OCI-M2 (cell line): ENCODE measurements at regions not wholly inside any gene's neighbourhood (a gene's known extent, or its start where the extent isn't known, plus 50 kb on each side); places are given as distances from the start of the nearest gene placed in this dataset.
A peak's percentile ranks its signal among the peaks of the same experiment; 100 is the strongest.

Source experiments
- DNase-seq: peaks from one replicate; lab custom pipeline; 2025; ENCODE audit not compliant: unreplicated experiment; lab: John Stamatoyannopoulos, UW

GRCh38 chr14:65308536-65308935, 104.0 kb upstream of the FUT8 start:
- DNase-seq: no peak

GRCh38 chr14:65310568-65310967, 102.0 kb upstream of the FUT8 start:
- no peak for DNase-seq

DNA sequence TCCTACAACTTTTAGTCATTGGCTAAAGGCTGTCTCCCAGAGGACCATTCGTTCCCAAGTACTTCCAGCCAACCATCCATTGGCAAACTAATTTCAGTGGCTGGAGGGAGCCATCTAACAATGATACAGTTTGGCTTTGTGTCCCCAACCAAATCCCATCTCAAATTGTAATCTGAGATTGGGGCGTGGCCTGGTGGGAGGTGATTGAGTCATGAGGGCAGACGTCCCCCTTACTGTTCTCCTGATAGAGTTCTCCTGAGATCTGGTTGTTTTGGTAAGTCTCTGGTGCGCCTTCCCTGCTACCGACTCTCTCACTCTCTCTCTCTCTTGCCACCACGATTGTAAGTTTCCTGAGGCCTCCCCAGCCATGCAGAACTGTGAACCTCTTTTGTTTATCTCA, 99.7 kb upstream of the FUT8 start:
- DNase-seq: no peak

DNA sequence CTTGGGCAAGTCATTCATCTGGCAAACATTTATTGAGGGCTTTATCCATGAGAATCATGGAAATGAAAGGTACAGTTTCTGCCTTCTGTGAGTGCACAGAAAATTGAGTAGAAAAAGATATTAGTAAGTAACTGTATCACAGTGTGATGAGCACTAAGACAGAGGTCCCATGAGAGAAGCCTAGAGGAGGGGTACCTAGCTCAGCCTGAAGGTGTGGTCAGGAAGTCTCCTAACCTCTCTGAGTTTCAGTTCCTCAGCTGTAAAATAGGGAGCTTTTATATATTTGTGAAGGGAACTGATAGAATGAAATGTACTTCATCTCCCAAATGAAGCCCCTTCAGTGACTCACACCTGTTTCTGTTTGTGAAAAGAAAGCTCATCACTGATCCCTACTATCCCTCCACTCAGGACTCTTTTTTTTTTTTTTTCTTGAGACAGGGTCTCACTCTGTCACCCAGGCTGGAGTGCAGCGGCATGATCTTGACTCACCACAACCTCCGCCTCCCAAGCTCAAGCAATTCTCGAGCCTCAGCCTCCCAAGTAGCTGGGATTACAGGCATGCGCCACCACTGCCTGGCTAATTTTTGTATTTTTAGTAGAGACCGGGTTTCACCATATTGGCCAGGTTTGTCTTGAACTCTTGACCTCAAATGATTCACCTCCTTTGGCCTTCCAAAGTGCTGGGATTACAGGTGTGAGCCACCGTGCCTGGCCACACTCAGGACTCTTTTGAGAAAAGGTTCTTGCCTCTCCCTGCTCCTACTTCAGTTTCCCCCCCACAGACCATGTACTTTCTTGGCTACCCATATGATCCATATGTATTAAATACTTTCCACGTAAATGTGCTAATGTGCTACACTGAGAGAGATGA, 93.7 kb upstream of the FUT8 start:
- no peak for DNase-seq

DNA sequence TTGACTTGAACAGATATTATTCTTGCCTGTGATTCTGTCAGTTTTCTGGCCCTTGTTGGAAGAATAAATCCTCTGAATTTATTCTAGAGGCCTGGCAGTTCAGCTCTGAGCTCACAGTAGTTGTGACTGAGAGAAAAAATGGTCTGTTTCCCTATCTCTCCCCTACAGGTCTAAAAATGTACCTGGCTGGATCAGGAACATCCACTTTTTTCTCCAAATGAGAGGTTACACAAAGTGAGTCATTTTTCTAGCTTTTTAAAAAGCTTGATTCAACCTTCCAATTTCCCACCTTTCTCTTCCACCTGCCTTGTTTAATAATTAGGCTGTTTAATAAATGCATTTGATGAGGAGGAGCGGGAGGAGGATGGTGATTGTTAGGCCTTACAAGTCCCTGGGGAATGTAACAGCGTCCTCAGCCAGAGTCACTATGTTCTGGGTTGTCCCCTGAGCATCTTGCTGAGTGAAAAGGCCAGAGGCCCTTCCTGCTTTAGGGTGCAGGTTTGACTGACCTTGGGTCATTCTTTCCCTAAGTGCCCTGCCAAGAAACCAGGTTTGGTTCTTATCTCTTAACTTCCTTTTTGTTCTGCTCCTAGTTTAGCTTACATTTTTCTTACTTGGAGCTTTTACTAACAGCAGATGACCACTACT, 91.7 kb upstream of the FUT8 start:
- DNase-seq: no peak

- no peak for DNase-seq
Measured at GRCh38 chr14:65321370-65321875, 91.1 kb upstream of the FUT8 start.

GRCh38 chr14:65329481-65329880, 83.0 kb upstream of the FUT8 start:
- DNase-seq: no peak

DNA sequence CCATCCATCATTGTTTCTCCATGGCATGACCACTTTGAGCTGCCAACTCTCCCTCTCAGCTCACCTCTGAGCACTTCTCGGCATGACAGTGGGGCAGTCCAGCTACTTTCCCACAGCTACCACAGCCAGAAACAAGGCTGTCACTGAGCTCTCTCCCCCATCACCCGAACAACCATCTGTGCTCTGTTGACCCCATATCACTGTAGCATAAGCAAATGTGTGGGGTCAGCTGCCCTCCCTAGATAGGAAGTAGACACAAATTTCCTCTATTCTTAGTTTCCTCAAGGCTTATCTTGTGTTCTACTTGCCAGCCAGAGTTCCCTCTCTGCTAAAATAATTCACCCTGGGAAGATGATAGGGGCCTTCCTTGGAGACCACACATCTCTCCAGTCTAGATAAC, 82.6 kb upstream of the FUT8 start:
- peak; percentile 82 for DNase-seq

- peak; percentile 82 for DNase-seq
Measured at GRCh38 chr14:65330416-65330815, 82.1 kb upstream of the FUT8 start.

DNA sequence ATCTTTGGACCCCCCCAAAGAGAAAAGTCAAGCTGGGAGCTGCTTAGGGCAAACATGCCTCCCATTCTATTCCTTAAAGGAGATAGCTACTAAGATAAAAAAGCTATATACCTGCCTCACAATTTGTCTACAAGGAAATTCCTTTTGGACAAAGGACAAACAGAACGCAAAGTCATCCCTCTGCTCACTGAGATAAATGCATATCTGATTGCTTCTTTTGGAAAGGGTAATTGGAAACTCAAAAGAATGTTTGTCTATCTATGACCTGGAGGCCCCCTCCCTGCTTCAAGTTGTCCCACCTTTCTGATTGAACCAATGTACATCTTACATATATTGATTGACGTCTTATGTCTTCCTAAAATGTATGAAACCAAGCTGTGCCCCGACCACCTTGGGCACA, 80.9 kb upstream of the FUT8 start:
- no peak for DNase-seq

- DNase-seq: no peak
Measured at GRCh38 chr14:65332141-65332871, 80.2 kb upstream of the FUT8 start.

- no peak for DNase-seq
Measured at GRCh38 chr14:65333943-65334687, 78.4 kb upstream of the FUT8 start.

GRCh38 chr14:65334765-65335410, 77.6 kb upstream of the FUT8 start:
- DNase-seq: no peak

DNA sequence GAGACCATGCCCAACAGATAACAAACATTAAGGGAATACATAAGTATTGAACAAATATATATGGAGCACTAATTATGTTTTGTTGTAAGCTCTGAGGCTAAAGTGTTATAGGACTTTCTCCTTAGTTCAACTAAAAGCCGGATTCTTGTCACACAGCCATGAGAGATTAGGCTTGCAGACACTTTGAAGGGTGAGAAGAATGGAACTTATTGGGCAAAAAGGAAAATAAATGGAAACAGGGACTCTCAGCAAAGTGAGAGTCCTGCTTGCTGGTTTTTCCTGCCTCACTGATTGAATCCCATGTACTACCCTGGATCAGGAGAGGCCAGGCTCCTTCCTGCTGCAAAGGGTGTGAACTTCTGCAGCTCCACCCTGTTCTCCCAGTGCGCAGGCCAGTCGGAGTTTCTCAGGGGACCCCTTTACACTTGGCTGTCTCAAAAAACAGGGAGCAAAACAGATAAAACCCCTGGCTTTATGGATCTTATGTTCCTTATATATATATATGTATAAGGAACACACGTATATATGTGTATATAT, 77.1 kb upstream of the FUT8 start:
- DNase-seq: no peak

DNA sequence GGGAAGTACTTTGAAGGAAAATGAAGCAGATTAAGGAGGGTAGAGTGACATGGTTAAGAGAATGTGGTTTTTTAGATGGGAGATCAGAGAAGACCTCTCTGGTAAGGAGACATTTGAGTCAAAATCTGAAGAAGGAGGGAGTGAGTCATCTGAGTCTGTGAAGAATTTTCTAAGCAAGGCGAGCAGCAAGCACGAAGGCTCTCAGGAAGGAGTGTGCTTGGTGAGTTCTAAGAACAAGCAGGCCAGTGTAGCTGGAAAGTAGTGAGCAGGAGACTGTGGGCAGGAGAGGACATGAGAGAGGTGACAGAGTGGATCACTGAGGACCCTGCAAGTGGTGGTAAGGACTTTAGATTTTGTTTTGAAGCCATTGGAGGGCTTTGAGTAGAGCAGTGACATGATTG, 76.3 kb upstream of the FUT8 start:
- no peak for DNase-seq

DNA sequence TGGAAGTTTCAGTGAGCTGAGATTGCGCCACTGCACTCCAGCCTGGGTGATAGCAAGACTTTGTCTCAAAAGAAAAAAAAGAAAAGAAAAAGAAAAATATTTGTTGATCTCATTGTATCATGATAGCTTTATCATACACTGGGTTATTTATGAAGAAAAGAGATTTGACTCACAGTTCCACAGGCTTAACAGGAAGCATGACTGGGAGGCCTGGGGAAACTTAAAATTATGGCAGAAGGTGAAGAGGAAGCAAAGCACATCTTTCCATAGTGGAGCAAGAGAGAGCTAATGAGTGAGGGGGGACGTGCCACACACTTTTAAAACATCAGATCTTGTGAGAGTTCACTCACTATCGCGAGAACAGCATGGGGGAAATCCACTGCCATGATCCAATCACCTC, 72.7 kb upstream of the FUT8 start:
- DNase-seq: no peak

DNA sequence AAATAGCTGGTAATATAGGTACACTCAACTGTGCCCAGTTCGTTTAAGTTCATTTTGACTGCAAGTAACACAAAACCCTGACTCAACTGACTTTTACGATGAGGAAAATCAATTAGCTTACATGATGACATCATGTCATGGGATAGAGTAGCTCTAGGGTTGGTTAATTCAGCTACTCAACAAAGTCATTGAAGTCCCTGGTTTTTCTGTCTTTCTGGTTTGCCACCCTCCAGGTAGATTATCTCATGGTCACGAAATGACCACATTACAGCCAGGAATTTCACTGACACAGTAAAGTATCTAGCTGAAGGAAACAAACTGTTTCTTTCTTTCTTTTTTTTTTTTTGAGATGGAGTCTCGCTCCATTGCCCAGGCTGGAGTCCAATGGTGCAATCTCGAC, 68.5 kb upstream of the FUT8 start:
- DNase-seq: no peak

GRCh38 chr14:65345266-65345665, 67.3 kb upstream of the FUT8 start:
- no peak for DNase-seq

DNA sequence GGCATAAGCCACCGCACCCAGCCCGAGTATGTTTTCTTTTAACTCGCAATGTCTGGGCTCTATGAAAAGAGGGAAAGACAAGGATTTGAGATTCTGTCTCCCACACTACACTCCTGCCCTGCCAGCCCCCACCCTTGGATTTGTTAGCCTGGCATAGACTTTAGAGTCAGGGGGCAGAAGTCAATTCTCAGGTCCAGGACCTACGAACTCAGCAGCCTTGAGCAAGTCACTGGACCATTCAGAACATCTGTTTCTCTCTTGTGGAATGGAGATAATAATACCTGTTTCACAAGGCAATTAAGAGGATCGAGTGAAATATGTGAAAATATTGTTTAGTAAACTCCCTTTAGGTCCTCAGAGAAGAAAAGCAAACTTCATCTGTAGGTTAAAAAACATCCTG, 66.1 kb upstream of the FUT8 start:
- no peak for DNase-seq

DNA sequence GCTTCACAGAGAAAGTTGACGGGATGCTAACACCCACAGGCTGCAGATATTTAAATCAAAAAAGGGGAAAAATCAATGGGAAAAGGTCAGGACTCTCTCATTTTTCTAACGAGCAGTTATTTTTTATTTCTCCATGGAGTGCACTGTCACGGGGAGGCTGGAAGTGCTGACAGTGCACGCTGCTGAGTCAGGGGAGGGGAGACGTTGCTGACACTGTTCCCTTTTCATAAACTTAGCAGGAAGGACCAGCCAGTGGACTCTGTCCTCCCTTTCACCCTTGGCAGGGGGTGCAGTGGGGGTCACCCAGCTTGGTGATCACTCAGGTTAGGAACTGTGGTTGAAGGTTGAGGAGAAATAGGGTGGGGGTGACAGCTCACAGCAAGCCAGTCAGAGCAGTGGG, 65.6 kb upstream of the FUT8 start:
- no peak for DNase-seq
